GM23338 (cell line): ENCODE measurements at regions not wholly inside any gene's neighbourhood (a gene's known extent, or its start where the extent isn't known, plus 50 kb on each side); places are given as distances from the start of the nearest gene placed in this dataset.

Experiments used
- ATAC-seq: fragments of 200-7000 bp; cut with Tn5 transposase; 3 replicates; pipeline ENCODE4 v1.9.1; 2020
- DNase-seq: peaks from one replicate; pipeline ENCODE4 v3.0.0-alpha.2; 2015; ENCODE audit warnings: low spot score
- H2AFZ ChIP-seq: fragments of 200-600 bp; sonication (generic); 2 replicates; pipeline ENCODE4 v1.8.0; 2016; ENCODE audit warnings: antibody characterized with exemption, mild to moderate bottlenecking, moderate library complexity
- H3F3A ChIP-seq: fragments of 200-600 bp; sonication (generic); replicated peaks from 2 replicates; pipeline ENCODE4 v1.8.0; 2017; ENCODE audit warnings: antibody characterized with exemption, mixed run types, low read depth
- H3K27ac ChIP-seq: fragments of 200-600 bp; sonication (generic); 2 replicates; pipeline ENCODE4 v1.6.1; 2016; ENCODE audit warnings: low read depth
- H3K27me3 ChIP-seq: fragments of 200-600 bp; sonication (generic); 2 replicates; pipeline ENCODE4 v1.8.0; 2016; ENCODE audit warnings: mild to moderate bottlenecking, mixed run types, moderate library complexity; ENCODE audit not compliant: insufficient read depth
- H3K36me3 ChIP-seq: fragments of 200-600 bp; sonication (generic); 2 replicates; pipeline ENCODE4 v1.8.0; 2016; ENCODE audit warnings: mild to moderate bottlenecking; ENCODE audit not compliant: insufficient read depth
- H3K4me1 ChIP-seq: fragments of 200-600 bp; sonication (generic); 2 replicates; pipeline ENCODE4 v1.8.0; 2016; ENCODE audit warnings: mild to moderate bottlenecking, moderate library complexity; ENCODE audit not compliant: insufficient read depth
- H3K4me2 ChIP-seq: fragments of 200-600 bp; sonication (generic); 2 replicates; pipeline ENCODE4 v1.7.1; 2017; ENCODE audit warnings: mixed run types
- H3K4me3 ChIP-seq: fragments of 200-600 bp; sonication (generic); 2 replicates; pipeline ENCODE4 v1.6.1; 2016; ENCODE audit warnings: mixed run types
- H3K79me2 ChIP-seq: fragments of 200-600 bp; sonication (generic); replicated peaks from 2 replicates; pipeline ENCODE4 v1.8.0; 2017; ENCODE audit warnings: mild to moderate bottlenecking; ENCODE audit not compliant: insufficient read depth
- H3K9me2 ChIP-seq: fragments of 200-600 bp; sonication (generic); 2 replicates; pipeline ENCODE4 v1.8.0; 2017; ENCODE audit not compliant: insufficient read depth
- H4K20me1 ChIP-seq: fragments of 200-600 bp; sonication (generic); replicated peaks from 2 replicates; pipeline ENCODE4 v1.8.0; 2017; ENCODE audit warnings: mild to moderate bottlenecking; ENCODE audit not compliant: insufficient read depth
- H3K27ac Mint-ChIP-seq: 2 replicates; pipeline ENCODE4 v1.8.0; 2020; ENCODE audit warnings: inconsistent platforms, mild to moderate bottlenecking, moderate library complexity, mixed read lengths
- H3K27me3 Mint-ChIP-seq: 3 replicates; pipeline ENCODE4 v1.8.0; 2022; ENCODE audit warnings: low read depth, mild to moderate bottlenecking, moderate library complexity, mixed read lengths, inconsistent platforms; ENCODE audit not compliant: insufficient read depth, poor library complexity
- H3K36me3 Mint-ChIP-seq: 3 replicates; pipeline ENCODE4 v1.8.0; 2021; ENCODE audit warnings: low read depth, mild to moderate bottlenecking, inconsistent platforms, moderate library complexity, mixed read lengths
- H3K4me1 Mint-ChIP-seq: 3 replicates; pipeline ENCODE4 v1.8.0; 2020; ENCODE audit warnings: mild to moderate bottlenecking, inconsistent platforms, mixed read lengths
- H3K4me3 Mint-ChIP-seq: 3 replicates; pipeline ENCODE4 v1.8.0; 2021; ENCODE audit warnings: moderate library complexity, mild to moderate bottlenecking, inconsistent platforms, mixed read lengths
- H3K9me3 Mint-ChIP-seq: 3 replicates; pipeline ENCODE4 v1.8.0; 2020; ENCODE audit warnings: moderate library complexity, mild to moderate bottlenecking, inconsistent platforms, mixed read lengths
- CREB1 ChIP-seq: fragments of 250-450 bp; sonication (Bioruptor Pico); IDR thresholded peaks from 2 replicates; pipeline ENCODE4 v1.5.0; 2020; ENCODE audit warnings: low read depth, mild to moderate bottlenecking, moderate library complexity
- STAT1 ChIP-seq: IDR thresholded peaks from one replicate; pipeline ENCODE4 v1.6.1; 2016; ENCODE audit warnings: antibody characterized with exemption; ENCODE audit not compliant: unreplicated experiment
- TF ChIP-seq, protein P1 (sequence below): fragments of 250-450 bp; sonication (Bioruptor Pico); IDR thresholded peaks from 2 replicates; pipeline ENCODE4 v1.5.0; 2020; ENCODE audit warnings: mild to moderate bottlenecking, moderate library complexity
- TF ChIP-seq, protein P2 (sequence below): IDR thresholded peaks from one replicate; pipeline ENCODE4 v1.6.1; 2018; ENCODE audit warnings: antibody characterized with exemption; ENCODE audit not compliant: unreplicated experiment

DNA sequence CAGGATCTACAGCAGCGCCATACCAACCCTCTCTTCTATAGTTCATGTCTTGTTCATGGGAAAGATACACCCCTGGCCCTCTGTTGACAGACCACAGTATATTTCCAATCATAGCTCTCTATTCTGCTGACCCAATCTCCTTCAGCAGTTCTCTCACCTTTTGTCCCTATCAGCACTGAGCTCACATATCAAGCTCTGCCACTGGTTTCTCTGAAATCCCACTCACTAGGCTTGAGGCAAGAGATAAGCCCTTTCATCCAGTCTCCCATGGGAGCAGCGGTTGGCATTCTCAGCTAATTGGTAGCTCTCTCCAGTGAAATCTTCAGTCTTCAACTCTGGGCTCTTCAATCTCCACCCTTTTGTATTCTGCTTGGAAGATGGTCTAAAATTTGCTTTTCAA, 313.4 kb downstream of the GJA1 start (continued):
- TF ChIP-seq, protein P1, sequence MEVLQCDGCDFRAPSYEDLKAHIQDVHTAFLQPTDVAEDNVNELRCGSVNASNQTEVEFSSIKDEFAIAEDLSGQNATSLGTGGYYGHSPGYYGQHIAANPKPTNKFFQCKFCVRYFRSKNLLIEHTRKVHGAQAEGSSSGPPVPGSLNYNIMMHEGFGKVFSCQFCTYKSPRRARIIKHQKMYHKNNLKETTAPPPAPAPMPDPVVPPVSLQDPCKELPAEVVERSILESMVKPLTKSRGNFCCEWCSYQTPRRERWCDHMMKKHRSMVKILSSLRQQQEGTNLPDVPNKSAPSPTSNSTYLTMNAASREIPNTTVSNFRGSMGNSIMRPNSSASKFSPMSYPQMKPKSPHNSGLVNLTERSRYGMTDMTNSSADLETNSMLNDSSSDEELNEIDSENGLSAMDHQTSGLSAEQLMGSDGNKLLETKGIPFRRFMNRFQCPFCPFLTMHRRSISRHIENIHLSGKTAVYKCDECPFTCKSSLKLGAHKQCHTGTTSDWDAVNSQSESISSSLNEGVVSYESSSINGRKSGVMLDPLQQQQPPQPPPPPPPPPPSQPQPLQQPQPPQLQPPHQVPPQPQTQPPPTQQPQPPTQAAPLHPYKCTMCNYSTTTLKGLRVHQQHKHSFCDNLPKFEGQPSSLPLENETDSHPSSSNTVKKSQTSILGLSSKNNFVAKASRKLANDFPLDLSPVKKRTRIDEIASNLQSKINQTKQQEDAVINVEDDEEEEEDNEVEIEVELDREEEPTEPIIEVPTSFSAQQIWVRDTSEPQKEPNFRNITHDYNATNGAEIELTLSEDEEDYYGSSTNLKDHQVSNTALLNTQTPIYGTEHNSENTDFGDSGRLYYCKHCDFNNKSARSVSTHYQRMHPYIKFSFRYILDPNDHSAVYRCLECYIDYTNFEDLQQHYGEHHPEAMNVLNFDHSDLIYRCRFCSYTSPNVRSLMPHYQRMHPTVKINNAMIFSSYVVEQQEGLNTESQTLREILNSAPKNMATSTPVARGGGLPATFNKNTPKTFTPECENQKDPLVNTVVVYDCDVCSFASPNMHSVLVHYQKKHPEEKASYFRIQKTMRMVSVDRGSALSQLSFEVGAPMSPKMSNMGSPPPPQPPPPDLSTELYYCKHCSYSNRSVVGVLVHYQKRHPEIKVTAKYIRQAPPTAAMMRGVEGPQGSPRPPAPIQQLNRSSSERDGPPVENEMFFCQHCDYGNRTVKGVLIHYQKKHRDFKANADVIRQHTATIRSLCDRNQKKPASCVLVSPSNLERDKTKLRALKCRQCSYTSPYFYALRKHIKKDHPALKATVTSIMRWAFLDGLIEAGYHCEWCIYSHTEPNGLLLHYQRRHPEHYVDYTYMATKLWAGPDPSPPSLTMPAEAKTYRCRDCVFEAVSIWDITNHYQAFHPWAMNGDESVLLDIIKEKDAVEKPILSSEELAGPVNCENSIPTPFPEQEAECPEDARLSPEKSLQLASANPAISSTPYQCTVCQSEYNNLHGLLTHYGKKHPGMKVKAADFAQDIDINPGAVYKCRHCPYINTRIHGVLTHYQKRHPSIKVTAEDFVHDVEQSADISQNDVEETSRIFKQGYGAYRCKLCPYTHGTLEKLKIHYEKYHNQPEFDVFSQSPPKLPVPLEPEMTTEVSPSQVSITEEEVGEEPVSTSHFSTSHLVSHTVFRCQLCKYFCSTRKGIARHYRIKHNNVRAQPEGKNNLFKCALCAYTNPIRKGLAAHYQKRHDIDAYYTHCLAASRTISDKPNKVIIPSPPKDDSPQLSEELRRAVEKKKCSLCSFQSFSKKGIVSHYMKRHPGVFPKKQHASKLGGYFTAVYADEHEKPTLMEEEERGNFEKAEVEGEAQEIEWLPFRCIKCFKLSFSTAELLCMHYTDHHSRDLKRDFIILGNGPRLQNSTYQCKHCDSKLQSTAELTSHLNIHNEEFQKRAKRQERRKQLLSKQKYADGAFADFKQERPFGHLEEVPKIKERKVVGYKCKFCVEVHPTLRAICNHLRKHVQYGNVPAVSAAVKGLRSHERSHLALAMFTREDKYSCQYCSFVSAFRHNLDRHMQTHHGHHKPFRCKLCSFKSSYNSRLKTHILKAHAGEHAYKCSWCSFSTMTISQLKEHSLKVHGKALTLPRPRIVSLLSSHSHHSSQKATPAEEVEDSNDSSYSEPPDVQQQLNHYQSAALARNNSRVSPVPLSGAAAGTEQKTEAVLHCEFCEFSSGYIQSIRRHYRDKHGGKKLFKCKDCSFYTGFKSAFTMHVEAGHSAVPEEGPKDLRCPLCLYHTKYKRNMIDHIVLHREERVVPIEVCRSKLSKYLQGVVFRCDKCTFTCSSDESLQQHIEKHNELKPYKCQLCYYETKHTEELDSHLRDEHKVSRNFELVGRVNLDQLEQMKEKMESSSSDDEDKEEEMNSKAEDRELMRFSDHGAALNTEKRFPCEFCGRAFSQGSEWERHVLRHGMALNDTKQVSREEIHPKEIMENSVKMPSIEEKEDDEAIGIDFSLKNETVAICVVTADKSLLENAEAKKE (CRISPR knock-in tag) = no peak

DNA sequence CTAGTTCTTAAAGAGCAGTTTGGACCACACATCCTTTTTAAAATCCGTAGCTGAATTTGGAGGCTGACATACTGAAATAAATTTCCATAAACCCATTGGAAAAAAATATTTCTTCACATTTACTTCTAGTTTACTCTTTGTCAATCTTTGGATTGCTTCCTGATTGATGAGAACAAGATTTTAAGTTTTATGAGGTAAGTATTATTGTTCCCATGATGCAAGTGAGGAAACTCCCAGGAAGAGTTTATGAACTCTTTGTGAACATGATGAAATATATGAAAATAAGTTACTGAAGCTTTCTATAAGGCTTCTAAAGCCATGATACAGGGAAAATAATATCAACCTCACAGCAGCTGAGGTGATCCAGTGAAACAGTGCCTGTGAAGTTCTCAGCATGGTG, 320.0 kb downstream of the GJA1 start:
- no peak overlapping the region for H2AFZ ChIP-seq
- peaks cover 4% of the 10 kb centered on the region; the same call in 1 of the 3 replicates for H3K9me3 Mint-ChIP-seq
- H4K20me1 ChIP-seq = no peaks in the 10 kb centered on the region
- no peak overlapping the region for H3K4me3 Mint-ChIP-seq
- H3K27ac Mint-ChIP-seq = no peak overlapping the region
- no peaks in the 10 kb centered on the region for H3F3A ChIP-seq
- no peaks in the 10 kb centered on the region for H3K4me1 ChIP-seq
- DNase-seq (no peak), ATAC-seq (no peak)
- H3K4me2 ChIP-seq = no peak overlapping the region
- no peaks in the 10 kb centered on the region for H3K36me3 ChIP-seq
- H3K9me2 ChIP-seq = peaks cover 3% of the 10 kb centered on the region; the same call in 1 of the 2 replicates
- H3K36me3 Mint-ChIP-seq = no peaks in the 10 kb centered on the region
- H3K27me3 ChIP-seq = no peaks in the 10 kb centered on the region
- no peaks in the 10 kb centered on the region for H3K27me3 Mint-ChIP-seq
- no peaks in the 10 kb centered on the region for H3K4me1 Mint-ChIP-seq
- H3K4me3 ChIP-seq = no peak overlapping the region
- H3K79me2 ChIP-seq = no peaks in the 10 kb centered on the region
- no peak overlapping the region for H3K27ac ChIP-seq
- no peak for TF ChIP-seq STAT1
- no peak for TF ChIP-seq CREB1 (CRISPR knock-in tag)
- TF ChIP-seq, protein P2, sequence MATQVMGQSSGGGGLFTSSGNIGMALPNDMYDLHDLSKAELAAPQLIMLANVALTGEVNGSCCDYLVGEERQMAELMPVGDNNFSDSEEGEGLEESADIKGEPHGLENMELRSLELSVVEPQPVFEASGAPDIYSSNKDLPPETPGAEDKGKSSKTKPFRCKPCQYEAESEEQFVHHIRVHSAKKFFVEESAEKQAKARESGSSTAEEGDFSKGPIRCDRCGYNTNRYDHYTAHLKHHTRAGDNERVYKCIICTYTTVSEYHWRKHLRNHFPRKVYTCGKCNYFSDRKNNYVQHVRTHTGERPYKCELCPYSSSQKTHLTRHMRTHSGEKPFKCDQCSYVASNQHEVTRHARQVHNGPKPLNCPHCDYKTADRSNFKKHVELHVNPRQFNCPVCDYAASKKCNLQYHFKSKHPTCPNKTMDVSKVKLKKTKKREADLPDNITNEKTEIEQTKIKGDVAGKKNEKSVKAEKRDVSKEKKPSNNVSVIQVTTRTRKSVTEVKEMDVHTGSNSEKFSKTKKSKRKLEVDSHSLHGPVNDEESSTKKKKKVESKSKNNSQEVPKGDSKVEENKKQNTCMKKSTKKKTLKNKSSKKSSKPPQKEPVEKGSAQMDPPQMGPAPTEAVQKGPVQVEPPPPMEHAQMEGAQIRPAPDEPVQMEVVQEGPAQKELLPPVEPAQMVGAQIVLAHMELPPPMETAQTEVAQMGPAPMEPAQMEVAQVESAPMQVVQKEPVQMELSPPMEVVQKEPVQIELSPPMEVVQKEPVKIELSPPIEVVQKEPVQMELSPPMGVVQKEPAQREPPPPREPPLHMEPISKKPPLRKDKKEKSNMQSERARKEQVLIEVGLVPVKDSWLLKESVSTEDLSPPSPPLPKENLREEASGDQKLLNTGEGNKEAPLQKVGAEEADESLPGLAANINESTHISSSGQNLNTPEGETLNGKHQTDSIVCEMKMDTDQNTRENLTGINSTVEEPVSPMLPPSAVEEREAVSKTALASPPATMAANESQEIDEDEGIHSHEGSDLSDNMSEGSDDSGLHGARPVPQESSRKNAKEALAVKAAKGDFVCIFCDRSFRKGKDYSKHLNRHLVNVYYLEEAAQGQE = no peak
- TF ChIP-seq, protein P1 (CRISPR knock-in tag) = no peak
